ENCODE measurements at regions not wholly inside any gene's neighbourhood (a gene's known extent, or its start where the extent isn't known, plus 50 kb on each side); places are given as distances from the start of the nearest gene placed in this dataset.

DNA sequence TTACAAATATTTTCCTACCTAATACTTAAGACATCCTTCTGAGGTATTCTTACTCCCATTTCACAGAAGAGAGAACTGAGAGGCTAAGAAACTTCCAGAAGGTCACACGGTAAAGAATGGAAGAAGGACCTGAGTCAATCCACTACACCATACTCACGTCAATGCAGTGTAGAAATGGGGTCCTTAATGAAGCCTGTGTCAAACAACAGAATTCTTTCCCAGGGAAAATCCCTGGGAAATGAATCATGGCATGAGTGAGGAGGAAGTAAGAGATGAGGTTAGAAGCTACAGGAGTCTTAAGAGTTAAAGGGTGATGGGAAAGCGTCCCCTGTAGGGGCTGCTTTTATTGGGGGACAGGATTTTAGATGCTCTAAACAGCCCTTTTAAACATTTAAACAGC lies 147.9 kb downstream of the C11orf91 start:
- no peak for TF ChIP-seq POLR2AphosphoS5 (IDR thresholded peaks at IDR 0.05; ENCODE audit: control insufficient read depth, insufficient read depth, low read depth, low read length)
- TF ChIP-seq, protein P1, sequence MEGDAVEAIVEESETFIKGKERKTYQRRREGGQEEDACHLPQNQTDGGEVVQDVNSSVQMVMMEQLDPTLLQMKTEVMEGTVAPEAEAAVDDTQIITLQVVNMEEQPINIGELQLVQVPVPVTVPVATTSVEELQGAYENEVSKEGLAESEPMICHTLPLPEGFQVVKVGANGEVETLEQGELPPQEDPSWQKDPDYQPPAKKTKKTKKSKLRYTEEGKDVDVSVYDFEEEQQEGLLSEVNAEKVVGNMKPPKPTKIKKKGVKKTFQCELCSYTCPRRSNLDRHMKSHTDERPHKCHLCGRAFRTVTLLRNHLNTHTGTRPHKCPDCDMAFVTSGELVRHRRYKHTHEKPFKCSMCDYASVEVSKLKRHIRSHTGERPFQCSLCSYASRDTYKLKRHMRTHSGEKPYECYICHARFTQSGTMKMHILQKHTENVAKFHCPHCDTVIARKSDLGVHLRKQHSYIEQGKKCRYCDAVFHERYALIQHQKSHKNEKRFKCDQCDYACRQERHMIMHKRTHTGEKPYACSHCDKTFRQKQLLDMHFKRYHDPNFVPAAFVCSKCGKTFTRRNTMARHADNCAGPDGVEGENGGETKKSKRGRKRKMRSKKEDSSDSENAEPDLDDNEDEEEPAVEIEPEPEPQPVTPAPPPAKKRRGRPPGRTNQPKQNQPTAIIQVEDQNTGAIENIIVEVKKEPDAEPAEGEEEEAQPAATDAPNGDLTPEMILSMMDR (IDR thresholded peaks at IDR 0.05 in 2 of 3, conservative IDR thresholded peaks at IDR 0.05 in 1 of 3; ENCODE audit: insufficient read depth in 2 of 3, low read depth in 1 of 3, low read length in 3 of 3) = no peak
- no peak for TF ChIP-seq DDX20 (tag; IDR thresholded peaks at IDR 0.05; ENCODE audit: low read depth)
- no peak for TF ChIP-seq TEAD4 (IDR thresholded peaks at IDR 0.05; ENCODE audit: low read length)
- TF ChIP-seq TEAD4 (CRISPR knock-in tag; IDR thresholded peaks at IDR 0.05; ENCODE audit: borderline replicate concordance) = no peak

Data from K562 (cell line).